Small intestine (tissue), 7 donors: ENCODE measurements at regions not wholly inside any gene's neighbourhood (a gene's known extent, or its start where the extent isn't known, plus 50 kb on each side); places are given as distances from the start of the nearest gene placed in this dataset.

ENCODE experiments used
- DNase-seq, 2 donors: peaks; one replicate each; pipeline versions ENCODE4 v3.0.0 to v3.0.0-alpha.2; 2013
- FAIRE-seq: peaks from 2 replicates; lab custom pipeline; 2012; peaks lifted over from hg19 to GRCh38; lab: Jason Lieb, UNC
- H3K27ac ChIP-seq, 3 donors: one replicate each; pipeline ENCODE4 v1.5.1; 2013; ENCODE audit warnings: low read length in 2 of 3, mild to moderate bottlenecking in 2 of 3, control low read depth in 1 of 3, inconsistent platforms in 1 of 3, low read depth in 1 of 3, moderate library complexity in 1 of 3
- H3K27me3 ChIP-seq, 3 donors: one replicate each; pipeline ENCODE4 v1.6.1; 2013; ENCODE audit warnings: low read length in 3 of 3, inconsistent platforms in 1 of 3; ENCODE audit not compliant: control insufficient read depth in 3 of 3, insufficient read depth in 3 of 3
- H3K36me3 ChIP-seq, 3 donors: one replicate each; pipeline ENCODE4 v1.6.1; 2013; ENCODE audit warnings: low read length in 3 of 3, inconsistent platforms in 1 of 3, low read depth in 1 of 3, mild to moderate bottlenecking in 1 of 3, moderate library complexity in 1 of 3; ENCODE audit not compliant: control insufficient read depth in 3 of 3, insufficient read depth in 2 of 3
- H3K4me1 ChIP-seq, 3 donors: one replicate each; pipeline ENCODE4 v1.6.1; 2013; ENCODE audit warnings: low read length in 2 of 3, inconsistent platforms in 1 of 3, low read depth in 1 of 3, mild to moderate bottlenecking in 1 of 3, moderate library complexity in 1 of 3; ENCODE audit not compliant: control insufficient read depth in 3 of 3, insufficient read depth in 2 of 3
- H3K4me3 ChIP-seq, 3 donors: one replicate each; pipeline ENCODE4 v1.5.1; 2013; ENCODE audit warnings: low read length in 3 of 3, control low read depth in 1 of 3, inconsistent platforms in 1 of 3, low read depth in 1 of 3, mild to moderate bottlenecking in 1 of 3, moderate library complexity in 1 of 3
- H3K9me3 ChIP-seq, 2 donors: one replicate each; pipeline ENCODE4 v1.6.1; 2013; ENCODE audit warnings: low read depth in 1 of 2, low read length in 1 of 2; ENCODE audit not compliant: control insufficient read depth in 2 of 2, insufficient read depth in 1 of 2
- WGBS, 3 donors: extraction: QIAGEN DNeasy Blood & Tissue Kit; methylation state at CpG; one replicate each; pipeline ENCODE4 v1.1.7; 2013; 5-methylcytosine and 5-hydroxymethylcytosine counted together
- donor health status: healthy with polysubstance abuse.
- donor health status: control.
- donor health status: control.
- donor health status: Bipolar disorder and iron deficiency.
- donor health status: healthy.

GRCh38 chr2:7270011-7270431 lies 352.8 kb downstream of the RNF144A start:
- H3K4me3 ChIP-seq, result no peak overlapping the region
- no peaks in the 10 kb centered on the region for H3K9me3 ChIP-seq
- no peaks in the 10 kb centered on the region for H3K36me3 ChIP-seq
- WGBS, 3 donors, result 66 to 78% (median 67%) methylated on average over 7 of the region's 7 CpGs
- DNase-seq (no peak), FAIRE-seq (no peak)
- H3K27me3 ChIP-seq, result no peaks in the 10 kb centered on the region
- H3K27ac ChIP-seq, result no peak overlapping the region
- H3K4me1 ChIP-seq, result no peaks in the 10 kb centered on the region

DNA sequence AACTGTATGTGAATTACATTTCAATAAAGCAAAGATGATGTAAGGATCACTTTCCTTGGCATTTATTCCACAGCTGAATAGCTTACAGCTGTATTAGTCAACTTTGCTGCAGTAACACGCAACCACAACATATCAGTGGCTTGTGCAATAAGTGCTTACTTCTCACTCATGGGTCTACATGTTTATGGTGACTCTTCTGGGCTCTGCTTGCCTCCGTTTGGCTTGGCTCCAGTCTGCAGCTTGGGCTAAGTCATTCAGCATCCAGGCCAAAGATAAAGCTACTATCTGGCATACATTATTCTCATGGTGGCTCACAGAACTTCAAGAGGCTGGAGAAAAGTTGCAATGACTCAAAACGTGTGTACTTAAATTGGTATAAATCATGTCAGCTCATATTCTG lies 355.0 kb downstream of the RNF144A start:
- FAIRE-seq (no peak), DNase-seq (no peak)
- no peaks in the 10 kb centered on the region for H3K4me1 ChIP-seq
- no peaks in the 10 kb centered on the region for H3K36me3 ChIP-seq
- H3K27ac ChIP-seq, result no peak overlapping the region
- H3K9me3 ChIP-seq, result no peaks in the 10 kb centered on the region
- no peak overlapping the region for H3K4me3 ChIP-seq
- no peaks in the 10 kb centered on the region for H3K27me3 ChIP-seq
- WGBS, 3 donors, result 57 to 69% (median 64%) methylated on average over 3 of the region's 3 CpGs

- H3K36me3 ChIP-seq, result no peaks in the 10 kb centered on the region
- H3K27ac ChIP-seq, result no peak overlapping the region
- H3K9me3 ChIP-seq, result no peaks in the 10 kb centered on the region
- H3K4me1 ChIP-seq, result no peaks in the 10 kb centered on the region
- FAIRE-seq, result no peak
- H3K27me3 ChIP-seq, result no peaks in the 10 kb centered on the region
- H3K4me3 ChIP-seq, result no peak overlapping the region
- no peak for DNase-seq
These were observed 361.8 kb downstream of the RNF144A start for GRCh38 chr2:7278984-7279383.

DNA sequence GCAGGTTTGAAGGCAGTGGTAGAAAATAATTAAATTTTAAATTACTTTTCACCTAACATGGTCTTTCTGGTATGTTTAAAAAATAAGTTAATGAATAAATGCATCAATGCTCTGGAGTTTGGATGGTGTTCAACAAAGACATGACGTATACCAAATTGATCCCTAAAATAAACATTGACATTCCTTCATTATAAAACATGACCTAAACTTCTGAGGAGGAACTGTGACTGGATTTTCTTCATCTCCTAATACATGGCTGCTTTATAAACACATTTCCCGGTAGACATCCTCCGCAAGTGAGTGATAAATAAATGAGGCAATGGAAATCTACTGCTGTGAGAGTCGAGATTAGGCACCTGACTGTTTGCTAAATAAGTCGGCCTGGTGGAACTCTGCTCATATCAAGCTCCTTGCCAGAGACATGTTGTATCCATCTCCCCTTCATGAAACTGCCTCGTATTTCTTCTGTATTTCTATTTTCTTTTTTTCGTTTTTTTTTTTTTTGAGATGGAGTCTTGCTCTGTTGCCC lies 362.3 kb downstream of the RNF144A start:
- DNase-seq (no peak), FAIRE-seq (no peak)
- Histone ChIP-seq H3K4me1 (no peaks in the 10 kb centered on the region), H3K9me3 (no peaks in the 10 kb centered on the region), H3K27ac (no peak overlapping the region), H3K36me3 (no peaks in the 10 kb centered on the region), H3K27me3 (no peaks in the 10 kb centered on the region), H3K4me3 (no peak overlapping the region)
- WGBS, 3 donors, result 55 to 70% (median 57%) methylated on average over 7 of the region's 7 CpGs

- no peak overlapping the region for H3K4me3 ChIP-seq
- FAIRE-seq, result no peak
- WGBS, 3 donors, result 82 to 86% (median 84%) methylated on average over 3 of the region's 3 CpGs
- H3K9me3 ChIP-seq, result no peaks in the 10 kb centered on the region
- H3K4me1 ChIP-seq, result no peaks in the 10 kb centered on the region
- no peak overlapping the region for H3K27ac ChIP-seq
- no peaks in the 10 kb centered on the region for H3K27me3 ChIP-seq
- DNase-seq, result no peak
- no peaks in the 10 kb centered on the region for H3K36me3 ChIP-seq
These were observed 363.6 kb downstream of the RNF144A start for GRCh38 chr2:7280790-7281189.

DNA sequence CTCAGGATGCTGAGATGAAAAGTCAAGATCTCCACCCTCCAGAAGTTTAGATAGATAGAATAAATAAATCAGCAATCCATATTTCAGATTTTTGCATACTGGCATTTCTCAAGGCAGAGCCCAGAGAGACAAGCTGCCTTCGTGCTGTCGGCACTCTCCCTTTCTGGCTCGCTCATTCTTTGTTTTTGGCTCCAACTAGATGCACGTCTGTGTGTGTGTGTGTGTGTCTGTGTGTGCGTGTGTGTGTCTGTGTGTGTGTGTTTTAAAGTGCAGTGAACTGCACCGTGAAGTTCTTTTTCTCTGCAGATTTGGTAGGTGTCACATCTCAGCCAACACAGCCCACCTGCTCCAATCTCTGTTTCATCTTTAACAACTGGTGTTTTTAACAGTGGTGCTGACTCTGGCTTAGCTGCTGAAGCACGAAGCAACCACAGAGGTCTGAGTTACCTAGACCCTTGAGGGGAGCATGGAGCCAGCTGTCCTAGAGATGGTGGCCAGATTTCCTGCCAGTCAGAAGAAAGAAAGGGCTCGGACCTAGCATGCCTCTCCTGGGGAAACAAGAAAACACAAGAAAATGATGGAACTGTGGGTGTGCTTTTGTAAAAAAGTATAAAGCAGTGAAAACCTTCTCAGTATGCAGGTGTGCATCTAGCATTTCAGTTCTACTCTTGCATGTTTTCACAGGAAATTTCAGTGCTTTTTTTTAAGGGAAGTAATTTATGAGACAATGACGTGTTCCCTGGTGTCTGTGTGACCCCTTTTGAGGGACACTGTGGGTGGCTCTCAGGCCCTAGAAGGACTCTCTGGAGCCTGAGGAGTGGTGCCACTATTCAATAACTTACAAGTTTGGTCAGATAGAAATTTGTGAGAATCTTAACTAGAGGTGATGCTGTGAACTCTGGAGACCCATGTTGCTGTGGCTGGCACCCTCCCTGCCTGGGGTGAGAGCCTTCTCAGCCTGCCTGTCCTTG lies 364.3 kb downstream of the RNF144A start:
- Histone ChIP-seq H3K27ac (no peak overlapping the region), H3K4me3 (no peak overlapping the region), H3K36me3 (no peaks in the 10 kb centered on the region), H3K27me3 (no peaks in the 10 kb centered on the region), H3K9me3 (no peaks in the 10 kb centered on the region), H3K4me1 (no peaks in the 10 kb centered on the region)
- 55 to 76% (median 62%) methylated on average over 9 of the region's 9 CpGs for WGBS, 3 donors
- DNase-seq, result no peak
- no peak for FAIRE-seq

- FAIRE-seq, result no peak
- H3K27ac ChIP-seq, result no peak overlapping the region
- 80 to 90% (median 88%) methylated on average over 9 of the region's 9 CpGs for WGBS, 3 donors
These were observed 368.9 kb downstream of the RNF144A start for GRCh38 chr2:7286120-7286519.

GRCh38 chr2:7288484-7288883 lies 371.3 kb downstream of the RNF144A start:
- WGBS, 3 donors, result 71 to 80% (median 77%) methylated on average over 4 of the region's 4 CpGs
- DNase-seq, result no peak
- no peaks in the 10 kb centered on the region for H3K9me3 ChIP-seq
- no peaks in the 10 kb centered on the region for H3K27me3 ChIP-seq
- no peak overlapping the region for H3K27ac ChIP-seq
- no peaks in the 10 kb centered on the region for H3K4me1 ChIP-seq
- FAIRE-seq, result no peak
- no peak overlapping the region for H3K4me3 ChIP-seq
- no peaks in the 10 kb centered on the region for H3K36me3 ChIP-seq

More at GRCh38 chr2:7286120-7286519, 368.9 kb downstream of the RNF144A start:
- DNase-seq, result no peak
- no peaks in the 10 kb centered on the region for H3K4me1 ChIP-seq
- H3K9me3 ChIP-seq, result no peaks in the 10 kb centered on the region
- no peak overlapping the region for H3K4me3 ChIP-seq
- no peaks in the 10 kb centered on the region for H3K27me3 ChIP-seq
- no peaks in the 10 kb centered on the region for H3K36me3 ChIP-seq
